ENCODE measurements at regions not wholly inside any gene's neighbourhood (a gene's known extent, or its start where the extent isn't known, plus 50 kb on each side); places are given as distances from the start of the nearest gene placed in this dataset.

GRCh38 chr11:11177156-11177808, 175.8 kb downstream of the CSNK2A3 start:
- H3K4me1 ChIP-seq, result peaks cover 2 to 5% of the 10 kb centered on the region in 2 donors
- H3K27me3 ChIP-seq, result no peaks in the 10 kb centered on the region
- no peak overlapping the region for H3K27ac ChIP-seq
- no peak overlapping the region for H3K4me3 ChIP-seq
- intact Hi-C loops (cut with DNase I), result no loop called here
- H3K36me3 ChIP-seq, result no peaks in the 10 kb centered on the region
- no peaks in the 10 kb centered on the region for H3K9me3 ChIP-seq
- DNase-seq (ENCODE audit: low spot score in 2 of 2), result no peak
- TF ChIP-seq CTCF (IDR thresholded peaks at IDR 0.05), result no peak

GRCh38 chr11:11173316-11174025, 179.6 kb downstream of the CSNK2A3 start:
- no peak for DNase-seq (ENCODE audit: low spot score in 2 of 2)
- intact Hi-C loops (cut with DNase I), result no loop called here
- H3K27ac ChIP-seq, result no peak overlapping the region
- H3K36me3 ChIP-seq, result no peaks in the 10 kb centered on the region
- no peak overlapping the region for H3K4me3 ChIP-seq
- H3K4me1 ChIP-seq, result peaks cover 9 to 14% of the 10 kb centered on the region in 2 donors
- no peaks in the 10 kb centered on the region for H3K27me3 ChIP-seq
- H3K9me3 ChIP-seq, result no peaks in the 10 kb centered on the region
- no peak for TF ChIP-seq CTCF (IDR thresholded peaks at IDR 0.05)

- Histone ChIP-seq H3K4me1 (peaks cover 9 to 14% of the 10 kb centered on the region in 2 donors), H3K4me3 (no peak overlapping the region), H3K36me3 (no peaks in the 10 kb centered on the region), H3K9me3 (no peaks in the 10 kb centered on the region), H3K27me3 (no peaks in the 10 kb centered on the region), H3K27ac (no peak overlapping the region)
- TF ChIP-seq CTCF (IDR thresholded peaks at IDR 0.05), result no peak
- DNase-seq (ENCODE audit: low spot score in 2 of 2), result no peak
- intact Hi-C loops (cut with DNase I), result no loop called here
Measured at GRCh38 chr11:11171854-11172253, 181.2 kb downstream of the CSNK2A3 start.

- Histone ChIP-seq H3K9me3 (no peaks in the 10 kb centered on the region), H3K36me3 (no peaks in the 10 kb centered on the region), H3K27ac (no peak overlapping the region), H3K27me3 (no peaks in the 10 kb centered on the region), H3K4me1 (peaks cover 9 to 14% of the 10 kb centered on the region in 2 donors), H3K4me3 (no peak overlapping the region)
- TF ChIP-seq CTCF (IDR thresholded peaks at IDR 0.05), result no peak
- intact Hi-C loops (cut with DNase I), result no loop called here
- DNase-seq (ENCODE audit: low spot score in 2 of 2), result no peak
Measured at GRCh38 chr11:11171285-11171684, 181.8 kb downstream of the CSNK2A3 start.

- intact Hi-C loops (cut with DNase I), result no loop called here
- no peak for DNase-seq (ENCODE audit: low spot score in 2 of 2)
- Histone ChIP-seq H3K36me3 (no peaks in the 10 kb centered on the region), H3K4me1 (peaks cover 9 to 14% of the 10 kb centered on the region in 2 donors), H3K27ac (no peak overlapping the region), H3K9me3 (no peaks in the 10 kb centered on the region), H3K4me3 (no peak overlapping the region), H3K27me3 (no peaks in the 10 kb centered on the region)
- TF ChIP-seq CTCF (IDR thresholded peaks at IDR 0.05), result no peak
Measured at GRCh38 chr11:11170352-11171084, 182.5 kb downstream of the CSNK2A3 start.
